ENCODE measurements at regions not wholly inside any gene's neighbourhood (a gene's known extent, or its start where the extent isn't known, plus 50 kb on each side); places are given as distances from the start of the nearest gene placed in this dataset.
A peak's percentile ranks its signal among the peaks of the same experiment; 100 is the strongest.

- Histone ChIP-seq H3K27ac (no peak overlapping the region), H3K4me1 (no peaks in the 10 kb centered on the region), H3K27me3 (no peaks in the 10 kb centered on the region), H3K36me3 (no peaks in the 10 kb centered on the region), H3K4me3 (no peak overlapping the region), H3K9me3 (no peaks in the 10 kb centered on the region)
- ATAC-seq (no peak), DNase-seq (no peak)
- TF ChIP-seq, protein P1, sequence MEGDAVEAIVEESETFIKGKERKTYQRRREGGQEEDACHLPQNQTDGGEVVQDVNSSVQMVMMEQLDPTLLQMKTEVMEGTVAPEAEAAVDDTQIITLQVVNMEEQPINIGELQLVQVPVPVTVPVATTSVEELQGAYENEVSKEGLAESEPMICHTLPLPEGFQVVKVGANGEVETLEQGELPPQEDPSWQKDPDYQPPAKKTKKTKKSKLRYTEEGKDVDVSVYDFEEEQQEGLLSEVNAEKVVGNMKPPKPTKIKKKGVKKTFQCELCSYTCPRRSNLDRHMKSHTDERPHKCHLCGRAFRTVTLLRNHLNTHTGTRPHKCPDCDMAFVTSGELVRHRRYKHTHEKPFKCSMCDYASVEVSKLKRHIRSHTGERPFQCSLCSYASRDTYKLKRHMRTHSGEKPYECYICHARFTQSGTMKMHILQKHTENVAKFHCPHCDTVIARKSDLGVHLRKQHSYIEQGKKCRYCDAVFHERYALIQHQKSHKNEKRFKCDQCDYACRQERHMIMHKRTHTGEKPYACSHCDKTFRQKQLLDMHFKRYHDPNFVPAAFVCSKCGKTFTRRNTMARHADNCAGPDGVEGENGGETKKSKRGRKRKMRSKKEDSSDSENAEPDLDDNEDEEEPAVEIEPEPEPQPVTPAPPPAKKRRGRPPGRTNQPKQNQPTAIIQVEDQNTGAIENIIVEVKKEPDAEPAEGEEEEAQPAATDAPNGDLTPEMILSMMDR (IDR thresholded peaks at IDR 0.05) = no peak
- intact Hi-C loops (cut with DNase I) = no loop called here
Observed at GRCh38 chr6:80618953-80619352, 512.5 kb downstream of the BCKDHB start.

DNA sequence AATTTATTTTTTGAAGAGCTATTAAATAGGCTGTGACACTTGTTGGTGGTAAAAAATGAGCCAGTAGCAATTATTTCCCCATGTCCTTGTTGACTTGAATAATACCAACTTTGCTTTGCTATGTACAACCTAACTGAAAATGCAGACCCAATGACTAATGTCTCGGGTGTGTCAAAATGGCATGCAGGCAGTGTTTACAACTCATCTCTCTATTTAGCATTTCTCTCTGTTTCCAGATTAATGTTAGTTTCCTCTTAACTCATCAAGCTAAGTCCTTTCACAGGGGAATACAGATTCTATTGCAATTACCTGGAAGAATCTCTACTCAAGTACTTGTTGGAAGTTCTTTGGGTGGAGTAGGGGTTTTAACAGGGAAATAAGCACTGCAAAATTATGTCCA is 504.4 kb downstream of the BCKDHB start:
- intact Hi-C loops (cut with DNase I) = no loop called here

DNA sequence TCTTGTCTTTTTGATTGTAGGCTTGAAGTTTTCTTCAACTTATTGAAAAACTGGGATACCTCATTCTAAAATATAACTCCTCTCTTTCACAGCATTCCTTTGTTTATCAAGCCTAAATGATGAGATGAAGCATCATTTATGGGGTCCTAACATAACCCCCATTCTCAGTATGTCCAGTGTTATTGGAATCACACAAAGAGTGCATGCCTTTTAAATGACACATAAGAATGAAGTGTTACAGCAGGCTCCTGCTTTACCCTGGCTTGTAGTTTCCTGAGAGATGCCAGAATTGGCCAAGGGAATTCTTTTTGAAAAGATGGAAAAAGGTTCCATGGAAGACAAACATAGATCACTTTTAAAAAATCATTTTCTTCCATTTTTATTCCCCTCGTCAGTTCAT is 502.4 kb downstream of the BCKDHB start:
- H3K27me3 ChIP-seq = no peaks in the 10 kb centered on the region
- TF ChIP-seq, protein P1 (IDR thresholded peaks at IDR 0.05) = no peak
- no peak overlapping the region for H3K27ac ChIP-seq
- DNase-seq (no peak), ATAC-seq (no peak)
- intact Hi-C loops (cut with DNase I) = no loop called here
- H3K36me3 ChIP-seq = no peaks in the 10 kb centered on the region
- H3K4me1 ChIP-seq = peaks cover 7% of the 10 kb centered on the region
- no peaks in the 10 kb centered on the region for H3K9me3 ChIP-seq
- H3K4me3 ChIP-seq = no peak overlapping the region

More for the DNA sequence above, 504.4 kb downstream of the BCKDHB start:
- peaks cover 7% of the 10 kb centered on the region for H3K4me1 ChIP-seq
- H3K27me3 ChIP-seq = no peaks in the 10 kb centered on the region
- H3K27ac ChIP-seq = no peak overlapping the region
- no peaks in the 10 kb centered on the region for H3K9me3 ChIP-seq
- no peaks in the 10 kb centered on the region for H3K36me3 ChIP-seq
- no peak overlapping the region for H3K4me3 ChIP-seq
- no peak for DNase-seq
- TF ChIP-seq, protein P1 (IDR thresholded peaks at IDR 0.05) = no peak
- no peak for ATAC-seq

GRCh38 chr6:80607811-80608391 is 501.4 kb downstream of the BCKDHB start:
- peak; percentile 84 for ATAC-seq
- intact Hi-C loops (cut with DNase I) = no loop called here
- no peak overlapping the region for H3K27ac ChIP-seq

DNA sequence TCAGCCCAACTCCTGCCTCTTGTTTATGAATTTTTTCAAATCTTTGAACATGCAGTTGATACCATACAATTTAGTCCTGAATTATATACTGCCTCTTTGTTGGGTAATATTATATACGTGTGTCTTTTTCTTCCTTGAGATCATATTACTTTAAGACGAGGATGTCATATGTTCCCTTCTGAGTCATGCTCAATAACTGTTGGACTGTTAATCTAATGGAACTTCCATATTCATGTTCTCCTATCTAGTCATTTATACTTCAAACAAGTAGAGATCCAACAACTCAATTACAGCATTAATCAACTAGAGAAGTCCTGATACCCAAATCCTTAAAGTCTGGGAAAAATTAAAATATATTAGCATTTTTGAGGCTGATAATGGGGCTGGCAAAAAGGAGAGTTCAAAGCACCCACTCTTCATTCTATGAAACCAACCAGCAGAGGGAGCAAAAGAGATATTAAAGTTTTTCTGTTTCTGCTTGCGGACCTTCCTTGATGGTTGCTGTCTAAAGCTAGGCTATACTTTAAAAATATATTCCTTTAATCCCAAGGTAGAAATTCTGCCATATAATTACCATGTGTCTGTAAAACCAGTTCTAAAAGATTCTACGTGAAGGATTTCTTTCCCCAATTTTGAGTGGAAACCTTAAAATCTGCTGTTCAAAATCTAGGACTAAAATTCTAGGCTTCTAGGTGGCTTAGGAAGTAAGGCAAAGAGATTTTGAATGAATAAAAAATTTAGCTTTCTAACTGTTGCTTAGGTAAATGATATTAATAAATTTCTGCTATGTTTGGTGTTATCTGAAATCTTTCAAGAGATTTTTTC is 498.9 kb downstream of the BCKDHB start:
- intact Hi-C loops (cut with DNase I) = no loop called here
- ATAC-seq = peak; percentile 62

More at GRCh38 chr6:80607811-80608391, 501.4 kb downstream of the BCKDHB start:
- no peak for DNase-seq
- H3K4me1 ChIP-seq = peaks cover 7% of the 10 kb centered on the region
- H3K27me3 ChIP-seq = no peaks in the 10 kb centered on the region
- H3K9me3 ChIP-seq = no peaks in the 10 kb centered on the region
- H3K36me3 ChIP-seq = no peaks in the 10 kb centered on the region
- H3K4me3 ChIP-seq = no peak overlapping the region
- TF ChIP-seq, protein P1 (IDR thresholded peaks at IDR 0.05) = no peak

More for the DNA sequence above, 498.9 kb downstream of the BCKDHB start:
- H3K4me1 ChIP-seq = peaks cover 7% of the 10 kb centered on the region
- H3K4me3 ChIP-seq = no peak overlapping the region
- no peaks in the 10 kb centered on the region for H3K27me3 ChIP-seq
- H3K36me3 ChIP-seq = no peaks in the 10 kb centered on the region
- H3K9me3 ChIP-seq = no peaks in the 10 kb centered on the region
- no peak for DNase-seq
- no peak overlapping the region for H3K27ac ChIP-seq
- TF ChIP-seq, protein P1 (IDR thresholded peaks at IDR 0.05) = peak; percentile 60

All from upper lobe of right lung (tissue), 1 donor.